Fibroblast of lung (primary cell): ENCODE measurements at regions not wholly inside any gene's neighbourhood (a gene's known extent, or its start where the extent isn't known, plus 50 kb on each side); places are given as distances from the start of the nearest gene placed in this dataset.

Experiments
- EZH2 ChIP-seq: IDR thresholded peaks from 2 replicates; pipeline ENCODE4 v1.5.1; 2012; ENCODE audit warnings: low read length, control low read depth, mild to moderate bottlenecking; ENCODE audit errors: missing control alignments
- TF ChIP-seq, protein P1 (sequence below), 2 donors: IDR thresholded peaks in 1 of 2; conservative IDR thresholded peaks in 1 of 2; 1 replicate in 1 of 2; 2 replicates in 1 of 2; pipeline ENCODE4 v1.5.1; 2011 to 2012; ENCODE audit warnings: low read length in 2 of 2, control low read depth in 1 of 2, inconsistent platforms in 1 of 2, low read depth in 1 of 2, mild to moderate bottlenecking in 1 of 2

DNA sequence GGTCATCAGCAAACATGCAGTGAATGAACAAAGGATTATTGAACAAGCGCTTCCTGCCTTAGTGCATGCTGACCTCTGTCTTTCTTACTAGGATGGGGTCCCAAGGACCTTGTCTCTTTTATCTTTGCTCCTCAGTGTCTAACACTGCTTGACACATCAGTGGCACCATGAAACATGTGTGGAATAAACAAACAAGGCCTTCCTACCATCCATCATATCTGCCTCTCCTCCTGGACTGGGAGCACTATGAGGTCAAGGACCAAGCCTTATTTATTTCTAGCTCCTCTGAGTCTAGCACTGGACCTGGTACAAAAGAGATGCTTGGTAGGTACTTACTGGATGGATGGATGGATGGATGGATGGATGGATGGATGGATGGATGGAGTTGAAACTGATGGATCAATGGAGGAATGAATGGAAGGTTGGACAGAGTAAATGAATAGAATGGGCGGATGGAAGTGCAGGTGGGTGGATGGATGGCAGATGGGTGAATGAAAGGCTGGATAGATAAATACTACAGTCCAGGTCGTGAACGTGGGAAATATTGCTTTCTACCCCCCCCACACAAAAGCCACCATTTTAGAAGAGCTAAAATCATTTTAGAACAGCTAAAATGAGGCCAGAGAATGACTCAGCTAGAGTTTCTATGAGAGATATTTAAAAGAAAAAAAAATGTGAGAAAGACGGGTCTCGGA is 104.1 kb upstream of the PTPN1 start:
- TF ChIP-seq, protein P1, sequence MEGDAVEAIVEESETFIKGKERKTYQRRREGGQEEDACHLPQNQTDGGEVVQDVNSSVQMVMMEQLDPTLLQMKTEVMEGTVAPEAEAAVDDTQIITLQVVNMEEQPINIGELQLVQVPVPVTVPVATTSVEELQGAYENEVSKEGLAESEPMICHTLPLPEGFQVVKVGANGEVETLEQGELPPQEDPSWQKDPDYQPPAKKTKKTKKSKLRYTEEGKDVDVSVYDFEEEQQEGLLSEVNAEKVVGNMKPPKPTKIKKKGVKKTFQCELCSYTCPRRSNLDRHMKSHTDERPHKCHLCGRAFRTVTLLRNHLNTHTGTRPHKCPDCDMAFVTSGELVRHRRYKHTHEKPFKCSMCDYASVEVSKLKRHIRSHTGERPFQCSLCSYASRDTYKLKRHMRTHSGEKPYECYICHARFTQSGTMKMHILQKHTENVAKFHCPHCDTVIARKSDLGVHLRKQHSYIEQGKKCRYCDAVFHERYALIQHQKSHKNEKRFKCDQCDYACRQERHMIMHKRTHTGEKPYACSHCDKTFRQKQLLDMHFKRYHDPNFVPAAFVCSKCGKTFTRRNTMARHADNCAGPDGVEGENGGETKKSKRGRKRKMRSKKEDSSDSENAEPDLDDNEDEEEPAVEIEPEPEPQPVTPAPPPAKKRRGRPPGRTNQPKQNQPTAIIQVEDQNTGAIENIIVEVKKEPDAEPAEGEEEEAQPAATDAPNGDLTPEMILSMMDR (conservative IDR thresholded peaks at IDR 0.05 in 1 of 2, IDR thresholded peaks at IDR 0.05 in 1 of 2; ENCODE audit: low read depth in 1 of 2, low read length in 2 of 2): no peak
- TF ChIP-seq EZH2: no peak
